HG02870 (cell line): ENCODE measurements at regions not wholly inside any gene's neighbourhood (a gene's known extent, or its start where the extent isn't known, plus 50 kb on each side); places are given as distances from the start of the nearest gene placed in this dataset.
"Not testable (repeated sequence)": the region's sequence is repeated elsewhere in the genome, so short reads cannot be mapped to it uniquely, and the experiment has no call there.

Experiments used
- ATAC-seq: cut with Tn5 transposase; IDR thresholded peaks from one replicate; pipeline ENCODE4 v1.9.1; 2021; ENCODE audit warnings: mild to moderate bottlenecking, moderate library complexity; ENCODE audit not compliant: unreplicated experiment

DNA sequence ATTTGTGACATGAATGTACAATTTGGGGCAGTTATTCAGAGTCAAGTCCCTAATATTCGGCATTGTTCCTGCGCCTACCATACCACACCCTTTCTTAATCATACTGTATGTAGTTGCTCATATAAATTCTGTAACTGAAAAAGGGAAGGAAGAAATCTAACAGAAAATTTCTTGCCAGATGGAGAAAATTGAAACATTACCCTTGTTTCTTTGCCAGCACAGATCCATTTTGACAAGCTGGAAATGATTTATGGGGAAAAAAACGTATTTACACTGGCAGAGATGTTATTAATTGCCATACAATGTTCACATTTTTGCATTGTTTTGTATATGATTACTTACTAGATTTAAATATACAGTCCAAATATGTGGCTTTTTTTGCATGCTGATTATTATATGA lies 363.8 kb upstream of the PKN2 start:
- ATAC-seq: no peak

GRCh38 chr1:88321706-88322105 lies 362.4 kb upstream of the PKN2 start:
- ATAC-seq: no peak

- ATAC-seq: no peak
These were observed 359.2 kb upstream of the PKN2 start for GRCh38 chr1:88324899-88325298.

- ATAC-seq: no peak
These were observed 356.4 kb upstream of the PKN2 start for GRCh38 chr1:88327391-88328267.

GRCh38 chr1:88330201-88330600 lies 353.9 kb upstream of the PKN2 start:
- ATAC-seq: no peak

GRCh38 chr1:88333086-88333695 lies 350.9 kb upstream of the PKN2 start:
- no peak for ATAC-seq

DNA sequence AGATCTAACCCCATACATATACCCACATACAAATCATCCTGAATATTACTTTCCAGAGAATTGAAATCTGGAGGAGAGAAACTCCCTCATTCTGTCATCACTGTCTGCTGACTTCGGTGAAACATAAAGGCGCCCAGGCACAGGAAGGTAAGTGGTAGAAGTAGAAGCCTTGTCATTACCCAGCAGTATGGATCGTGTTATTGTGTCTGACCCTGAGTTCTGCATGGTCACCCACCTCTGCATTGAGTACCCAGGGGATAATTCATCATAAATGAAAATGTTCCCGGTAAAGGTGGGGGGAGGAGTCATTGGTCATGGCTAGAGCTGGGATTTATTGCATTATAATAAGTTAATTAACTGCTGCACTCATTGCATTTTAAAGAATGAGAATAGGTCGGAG lies 342.6 kb upstream of the PKN2 start:
- no peak for ATAC-seq

DNA sequence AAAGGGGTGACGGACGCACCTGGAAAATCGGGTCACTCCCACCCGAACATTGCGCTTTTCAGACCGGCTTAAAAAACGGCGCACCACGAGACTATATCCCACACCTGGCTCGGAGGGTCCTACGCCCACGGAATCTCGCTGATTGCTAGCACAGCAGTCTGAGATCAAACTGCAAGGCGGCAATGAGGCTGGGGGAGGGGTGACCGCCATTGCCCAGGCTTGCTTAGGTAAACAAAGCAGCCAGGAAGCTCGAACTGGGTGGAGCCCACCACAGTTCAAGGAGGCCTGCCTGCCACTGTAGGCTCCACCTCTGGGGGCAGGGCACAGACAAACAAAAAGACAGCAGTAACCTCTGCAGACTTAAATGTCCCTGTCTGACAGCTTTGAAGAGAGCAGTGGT lies 342.0 kb upstream of the PKN2 start:
- not testable (repeated sequence) for ATAC-seq

DNA sequence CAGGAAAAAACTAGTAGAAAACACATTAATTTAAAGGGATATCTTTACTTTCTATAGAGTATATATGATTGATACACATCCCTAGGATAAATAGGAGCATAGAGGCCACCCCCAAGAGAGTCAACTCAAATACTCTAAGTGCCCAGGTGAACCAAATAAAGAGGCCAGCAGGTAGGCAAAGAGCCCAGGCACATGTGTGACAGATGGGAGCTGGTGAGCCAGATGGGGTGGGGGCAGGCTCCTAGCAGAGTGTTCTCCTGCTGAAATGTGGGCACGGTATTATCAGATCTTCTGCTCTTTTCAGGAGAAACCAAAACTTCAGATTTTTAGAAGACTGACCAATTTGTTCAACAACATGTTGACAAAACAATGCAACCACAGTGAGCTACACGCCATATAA lies 333.4 kb upstream of the PKN2 start:
- ATAC-seq: no peak

DNA sequence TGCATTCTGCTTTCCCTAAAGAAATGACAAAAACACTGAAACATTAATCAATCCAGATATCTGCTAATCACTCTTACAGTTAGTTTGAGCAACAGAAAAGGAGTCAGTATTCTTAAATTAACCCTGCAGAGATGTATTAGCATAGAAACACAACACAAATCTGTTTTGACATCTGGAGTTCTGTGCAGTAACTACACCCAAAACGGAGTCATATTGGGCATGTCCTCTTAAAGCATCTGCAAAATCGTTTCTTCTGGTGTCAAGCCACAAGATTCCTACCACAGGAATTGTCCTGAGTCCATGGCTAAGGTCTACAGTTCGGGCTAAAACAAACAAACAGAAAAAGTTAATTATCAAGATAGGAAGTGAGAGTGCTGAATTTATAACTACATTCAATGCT lies 332.1 kb upstream of the PKN2 start:
- no peak for ATAC-seq

DNA sequence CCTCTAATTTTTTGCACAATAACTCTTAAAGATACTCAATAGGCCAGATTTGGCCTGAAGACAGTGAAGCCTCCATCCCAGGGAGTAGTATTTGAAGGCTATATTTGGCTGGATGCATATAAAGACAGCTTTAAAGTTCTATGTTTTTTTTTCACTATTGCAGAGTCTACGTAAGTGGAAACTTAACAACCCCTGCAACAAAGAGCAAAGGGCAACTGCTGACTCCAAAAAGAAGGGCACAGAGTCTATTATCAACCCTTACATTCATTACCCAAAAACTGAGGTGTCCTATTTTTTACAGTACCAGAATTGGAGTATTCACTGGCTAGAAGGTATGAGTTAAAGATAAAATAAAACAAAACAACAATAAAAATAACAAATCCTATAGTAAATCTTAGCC lies 329.8 kb upstream of the PKN2 start:
- ATAC-seq: no peak

DNA sequence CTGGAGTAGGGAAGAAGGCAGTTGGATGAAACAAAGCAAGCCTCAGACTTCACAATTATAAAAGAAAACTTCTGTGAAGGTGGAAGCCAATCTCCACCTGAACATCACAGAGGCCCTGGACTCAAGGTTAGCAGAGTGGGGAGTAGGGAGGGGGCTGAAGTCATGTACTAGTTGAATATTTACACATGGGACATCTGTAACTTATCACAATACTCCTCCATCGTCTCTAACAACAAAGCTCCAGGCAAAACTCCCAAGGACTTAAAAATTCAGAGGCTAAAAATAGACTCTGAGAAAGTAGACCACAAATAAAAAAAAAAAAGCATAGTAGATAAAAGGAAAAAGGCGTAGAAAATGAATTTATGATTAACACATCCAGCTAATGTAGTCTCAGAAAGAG lies 326.3 kb upstream of the PKN2 start:
- ATAC-seq: no peak

DNA sequence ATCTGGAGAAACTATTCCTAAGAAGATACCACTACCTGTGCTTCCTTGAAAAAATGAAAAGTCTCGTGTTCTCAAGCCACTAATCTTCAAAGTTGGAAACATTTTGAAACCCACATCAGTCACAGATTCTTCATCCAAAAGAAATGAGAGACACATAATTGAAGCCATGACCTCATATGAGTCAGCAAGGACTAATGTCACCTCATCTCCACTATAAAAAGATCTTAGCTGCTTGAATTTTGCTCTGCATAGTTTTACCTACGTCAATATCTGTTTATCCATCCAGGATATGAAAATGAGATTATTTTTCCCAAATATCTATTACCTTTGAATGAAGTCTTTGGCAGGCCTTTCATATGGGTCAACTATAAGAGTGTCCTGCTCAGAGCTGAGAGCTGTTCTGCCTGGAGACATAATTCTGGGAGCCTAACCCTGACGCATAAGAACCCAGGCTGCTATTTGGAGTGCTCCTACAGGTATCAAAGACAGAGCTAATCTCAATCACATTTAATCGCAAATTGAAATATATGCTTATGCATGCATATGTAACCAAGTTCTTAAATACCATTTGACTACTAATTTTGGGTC lies 312.5 kb upstream of the PKN2 start:
- ATAC-seq: no peak

DNA sequence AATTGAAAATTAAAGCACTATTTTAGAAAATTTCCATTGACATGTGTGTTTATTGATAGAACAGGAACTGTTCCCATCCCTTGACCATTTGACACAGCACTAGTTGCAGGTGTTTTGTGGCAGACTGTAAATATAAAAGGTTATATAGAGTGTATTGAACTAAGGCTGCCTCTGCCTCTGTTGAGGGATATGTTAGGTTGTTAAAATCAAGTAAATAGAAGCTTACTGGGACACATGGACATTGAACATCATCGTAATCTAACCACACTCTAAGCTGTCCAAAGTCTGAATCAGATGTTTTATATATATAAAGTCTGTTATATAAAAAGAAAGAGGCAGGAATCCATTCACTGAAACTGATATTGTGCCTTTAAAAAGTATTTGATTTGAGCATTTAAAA lies 308.1 kb upstream of the PKN2 start:
- no peak for ATAC-seq

DNA sequence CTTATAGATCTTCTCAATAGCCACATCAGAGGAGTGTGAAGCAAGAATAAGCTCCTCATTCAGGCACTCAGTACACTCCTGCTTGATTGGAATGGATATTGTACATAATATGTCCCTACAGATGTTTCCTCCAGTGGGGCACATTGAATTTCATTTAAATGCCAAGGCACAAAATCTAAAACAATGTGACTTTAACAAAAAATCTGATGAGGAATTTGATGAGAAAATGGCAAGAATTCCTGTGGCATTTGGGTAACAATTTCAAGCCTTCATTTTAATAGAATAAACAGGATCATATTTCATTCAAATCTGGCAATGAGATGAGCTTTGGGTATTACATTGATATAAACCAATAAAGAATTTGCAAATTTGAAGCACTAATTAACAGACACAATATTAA lies 307.7 kb upstream of the PKN2 start:
- no peak for ATAC-seq

DNA sequence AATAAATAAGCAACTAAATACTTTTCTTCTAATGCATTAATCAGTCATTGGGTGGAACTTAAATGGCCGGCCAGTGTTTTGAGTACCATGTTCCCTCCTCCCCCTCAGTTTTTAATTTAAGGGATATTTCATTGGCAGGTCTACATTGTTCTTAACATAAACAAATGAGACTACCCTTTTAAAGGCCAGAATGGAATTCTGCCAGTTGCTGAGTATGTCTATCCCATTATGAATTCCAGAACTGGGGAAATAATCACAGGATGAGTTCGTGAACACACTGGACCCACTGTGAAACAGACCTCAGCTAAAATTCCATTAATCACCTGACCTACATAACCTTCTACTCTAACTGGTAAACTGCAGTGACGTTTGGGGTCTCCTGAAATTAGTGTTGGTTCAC lies 305.5 kb upstream of the PKN2 start:
- no peak for ATAC-seq

DNA sequence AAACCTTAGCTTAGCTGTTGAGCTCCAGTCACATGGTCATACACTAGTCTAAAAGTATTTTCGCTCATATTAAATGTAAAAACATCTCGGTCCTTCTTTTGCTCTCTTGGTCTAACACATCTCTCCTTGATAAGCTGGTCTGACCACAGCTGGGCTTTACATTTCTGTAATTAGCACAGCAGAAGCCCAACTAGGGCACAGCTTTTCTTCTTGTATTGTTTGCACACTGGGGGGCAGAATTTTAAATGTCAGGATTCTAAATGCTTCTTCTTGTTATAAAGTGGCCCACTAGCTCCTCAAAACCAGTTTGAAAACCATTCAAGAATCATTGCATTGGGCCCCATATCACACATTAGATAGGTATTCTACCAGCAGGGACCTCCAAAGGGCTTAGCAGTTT lies 289.1 kb upstream of the PKN2 start:
- ATAC-seq: no peak

DNA sequence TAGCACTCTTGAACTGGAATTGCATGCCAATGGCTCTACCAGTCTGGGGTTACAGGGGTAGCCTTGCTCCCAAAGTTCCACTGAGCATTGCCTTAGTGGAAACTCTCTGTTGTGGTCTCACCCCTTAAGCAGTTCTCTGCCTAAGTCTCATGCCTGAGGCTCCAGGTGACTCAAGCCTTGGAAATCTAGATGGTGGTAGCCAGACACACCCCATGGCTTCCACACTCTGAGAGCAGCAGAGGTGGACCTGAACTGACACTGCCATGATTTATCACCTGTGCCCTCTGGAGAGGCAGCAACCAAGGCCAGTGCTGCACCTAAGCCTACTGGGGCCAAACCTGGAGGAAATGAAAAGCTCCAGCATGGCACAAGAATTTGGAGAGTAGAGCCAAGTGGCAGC lies 285.7 kb upstream of the PKN2 start:
- ATAC-seq: no peak

GRCh38 chr1:88399690-88400089 lies 284.4 kb upstream of the PKN2 start:
- ATAC-seq: peak; percentile 72

DNA sequence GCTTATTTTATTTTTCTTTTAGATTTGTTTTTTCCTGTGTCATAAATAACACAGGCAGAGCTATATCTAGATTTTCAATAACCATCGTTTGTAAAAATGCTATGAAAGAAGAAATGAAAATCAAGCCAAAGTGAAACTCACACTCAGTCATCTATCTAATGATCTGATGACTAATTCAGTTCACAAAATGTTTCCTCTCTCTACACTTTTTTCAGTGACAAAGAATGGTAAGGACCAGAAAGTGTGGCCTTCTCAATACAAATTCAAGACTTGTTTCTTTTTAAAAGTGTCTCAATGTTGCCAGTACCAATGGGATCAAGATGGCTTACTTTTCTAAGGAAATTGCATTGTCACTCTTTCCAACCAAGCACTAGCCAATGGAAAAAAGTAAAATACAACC lies 282.8 kb upstream of the PKN2 start:
- ATAC-seq: peak; percentile 88

DNA sequence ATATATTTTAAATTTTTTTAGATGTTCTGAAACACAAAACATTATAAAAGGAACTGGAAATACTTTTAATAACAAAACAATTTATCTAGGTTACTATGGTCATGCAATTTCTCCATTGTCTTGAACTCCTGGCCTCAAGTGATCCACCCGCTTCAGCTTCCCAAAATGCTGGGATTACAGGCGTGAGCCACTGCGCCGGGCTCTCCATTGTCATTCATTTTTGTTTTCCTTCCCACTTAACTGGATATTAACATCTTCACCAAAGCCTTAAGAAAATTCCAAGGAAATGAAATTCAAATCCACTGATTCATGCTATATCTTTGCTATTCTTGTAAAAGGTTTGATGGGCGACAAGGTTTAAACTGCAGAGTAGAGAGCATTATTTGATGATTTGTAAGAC lies 279.5 kb upstream of the PKN2 start:
- no peak for ATAC-seq

- no peak for ATAC-seq
These were observed 276.8 kb upstream of the PKN2 start for GRCh38 chr1:88407248-88407647.
